SK-N-SH treated with all-trans-retinoic acid at 6 μM for 48 hours (cell line): ENCODE measurements at regions not wholly inside any gene's neighbourhood (a gene's known extent, or its start where the extent isn't known, plus 50 kb on each side); places are given as distances from the start of the nearest gene placed in this dataset.

ENCODE experiments used
- ARNTL ChIP-seq: fragments of 450-650 bp; formaldehyde crosslinking; IDR thresholded peaks from 2 replicates; pipeline ENCODE4 v1.5.0; 2020; ENCODE audit warnings: low read depth, mild to moderate bottlenecking, moderate library complexity, borderline replicate concordance
- BACH2 ChIP-seq: fragments of 250-450 bp; sonication (Bioruptor Pico); IDR thresholded peaks from 2 replicates; pipeline ENCODE4 v1.9.0; 2021; ENCODE audit warnings: mild to moderate bottlenecking, borderline replicate concordance
- CSDC2 ChIP-seq: fragments of 250-450 bp; sonication (Bioruptor Pico); IDR thresholded peaks from 2 replicates; pipeline ENCODE4 v1.5.0; 2020; ENCODE audit warnings: mild to moderate bottlenecking, moderate library complexity
- GLIS3 ChIP-seq: fragments of 250-450 bp; sonication (Bioruptor Pico); IDR thresholded peaks from 2 replicates; pipeline ENCODE4 v1.5.0; 2020; ENCODE audit warnings: mild to moderate bottlenecking, moderate library complexity
- ISL1 ChIP-seq: fragments of 250-450 bp; sonication (Bioruptor Pico); IDR thresholded peaks from 2 replicates; pipeline ENCODE4 v2.1.2; 2022; ENCODE audit warnings: mild to moderate bottlenecking, moderate library complexity
- POU6F1 ChIP-seq: fragments of 250-450 bp; sonication (Bioruptor Pico); IDR thresholded peaks from 2 replicates; pipeline ENCODE4 v1.8.0; 2021; ENCODE audit warnings: low read depth, mild to moderate bottlenecking, moderate library complexity, borderline replicate concordance
- RARB ChIP-seq: fragments of 250-450 bp; sonication (Bioruptor Pico); IDR thresholded peaks from 2 replicates; pipeline ENCODE4 v1.8.0; 2021; ENCODE audit warnings: mild to moderate bottlenecking, moderate library complexity
- TCF4 ChIP-seq: fragments of 250-450 bp; sonication (Bioruptor Pico); IDR thresholded peaks from 2 replicates; pipeline ENCODE4 v1.8.0; 2021; ENCODE audit warnings: mild to moderate bottlenecking, moderate library complexity, borderline replicate concordance
- ZC3H10 ChIP-seq: fragments of 250-450 bp; sonication (Bioruptor Pico); IDR thresholded peaks from 2 replicates; pipeline ENCODE4 v1.5.1; 2021; ENCODE audit warnings: mild to moderate bottlenecking, moderate library complexity
- ZFP3 ChIP-seq: fragments of 250-450 bp; sonication (Bioruptor Pico); IDR thresholded peaks from 2 replicates; pipeline ENCODE4 v1.5.0; 2020; ENCODE audit warnings: mild to moderate bottlenecking, moderate library complexity
- ZFP30 ChIP-seq: fragments of 450-650 bp; formaldehyde crosslinking; IDR thresholded peaks from 2 replicates; pipeline ENCODE4 v1.5.0; 2022; ENCODE audit warnings: mild to moderate bottlenecking, moderate library complexity
- ZNF8 ChIP-seq: fragments of 450-650 bp; formaldehyde crosslinking; IDR thresholded peaks from 2 replicates; pipeline ENCODE4 v1.5.0; 2020; ENCODE audit warnings: mild to moderate bottlenecking, moderate library complexity
- TF ChIP-seq, protein P1 (sequence below): fragments of 250-450 bp; sonication (Bioruptor Pico); IDR thresholded peaks from 2 replicates; pipeline ENCODE4 v1.8.0; 2020; ENCODE audit warnings: mild to moderate bottlenecking, moderate library complexity, borderline replicate concordance

DNA sequence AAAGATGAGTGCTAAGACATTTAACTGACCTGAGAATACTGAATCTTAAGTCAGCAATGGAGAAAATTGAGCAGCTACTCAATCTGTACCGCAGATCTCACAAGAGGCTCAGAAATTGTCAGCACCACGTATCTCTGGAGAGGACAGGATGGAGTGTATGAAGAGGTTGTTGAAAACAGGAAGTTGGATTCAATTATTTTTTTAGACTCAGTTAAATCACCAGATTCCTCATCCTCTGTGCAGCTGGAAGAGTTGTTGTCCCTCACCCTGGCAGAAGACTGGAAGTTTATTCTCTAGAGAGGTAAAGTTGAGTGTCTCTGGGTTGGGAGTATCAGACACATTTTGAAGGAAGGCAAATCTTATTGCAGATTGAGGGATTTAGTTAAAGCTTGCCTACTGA, 114.9 kb upstream of the NT5C1B start:
- no peak for TF ChIP-seq ISL1 (CRISPR knock-in tag)
- TF ChIP-seq, protein P1, sequence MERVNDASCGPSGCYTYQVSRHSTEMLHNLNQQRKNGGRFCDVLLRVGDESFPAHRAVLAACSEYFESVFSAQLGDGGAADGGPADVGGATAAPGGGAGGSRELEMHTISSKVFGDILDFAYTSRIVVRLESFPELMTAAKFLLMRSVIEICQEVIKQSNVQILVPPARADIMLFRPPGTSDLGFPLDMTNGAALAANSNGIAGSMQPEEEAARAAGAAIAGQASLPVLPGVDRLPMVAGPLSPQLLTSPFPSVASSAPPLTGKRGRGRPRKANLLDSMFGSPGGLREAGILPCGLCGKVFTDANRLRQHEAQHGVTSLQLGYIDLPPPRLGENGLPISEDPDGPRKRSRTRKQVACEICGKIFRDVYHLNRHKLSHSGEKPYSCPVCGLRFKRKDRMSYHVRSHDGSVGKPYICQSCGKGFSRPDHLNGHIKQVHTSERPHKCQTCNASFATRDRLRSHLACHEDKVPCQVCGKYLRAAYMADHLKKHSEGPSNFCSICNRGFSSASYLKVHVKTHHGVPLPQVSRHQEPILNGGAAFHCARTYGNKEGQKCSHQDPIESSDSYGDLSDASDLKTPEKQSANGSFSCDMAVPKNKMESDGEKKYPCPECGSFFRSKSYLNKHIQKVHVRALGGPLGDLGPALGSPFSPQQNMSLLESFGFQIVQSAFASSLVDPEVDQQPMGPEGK, result no peak
- no peak for TF ChIP-seq RARB (CRISPR knock-in tag)
- TF ChIP-seq POU6F1 (CRISPR knock-in tag), result no peak
- TF ChIP-seq ARNTL (CRISPR knock-in tag), result no peak
- TF ChIP-seq ZNF8, result no peak
- TF ChIP-seq ZC3H10 (CRISPR knock-in tag), result no peak
- TF ChIP-seq TCF4 (CRISPR knock-in tag), result no peak
- no peak for TF ChIP-seq ZFP30
- no peak for TF ChIP-seq ZFP3 (CRISPR knock-in tag)
- no peak for TF ChIP-seq GLIS3 (CRISPR knock-in tag)
- TF ChIP-seq CSDC2 (CRISPR knock-in tag), result no peak
- TF ChIP-seq BACH2 (CRISPR knock-in tag), result no peak
